GM12878 (cell line): ENCODE measurements at regions not wholly inside any gene's neighbourhood (a gene's known extent, or its start where the extent isn't known, plus 50 kb on each side); places are given as distances from the start of the nearest gene placed in this dataset.

ENCODE experiments used
- EGR1 ChIP-seq, 2 experiments: IDR thresholded peaks; 1 replicate in 1 of 2; 2 replicates in 1 of 2; pipeline ENCODE4 v1.6.1; 2011 to 2012; ENCODE audit warnings: low read depth in 2 of 2, low read length in 2 of 2, borderline replicate concordance in 1 of 2, mild to moderate bottlenecking in 1 of 2, moderate library complexity in 1 of 2
- POLR2AphosphoS5 ChIP-seq: IDR thresholded peaks from 2 replicates; pipeline ENCODE4 v1.6.1; 2011; ENCODE audit warnings: mild to moderate bottlenecking, low read length, inconsistent platforms

GRCh38 chr7:33849971-33850559 is 55.3 kb upstream of the BMPER start:
- TF ChIP-seq POLR2AphosphoS5 (no peak), EGR1 (IDR thresholded peaks at IDR 0.05; ENCODE audit: borderline replicate concordance in 1 of 2, low read depth in 2 of 2, low read length in 2 of 2) (no peak)
